Body of pancreas (tissue), 4 donors: ENCODE measurements at regions not wholly inside any gene's neighbourhood (a gene's known extent, or its start where the extent isn't known, plus 50 kb on each side); places are given as distances from the start of the nearest gene placed in this dataset.

ENCODE experiments used
- POLR2A ChIP-seq, 3 donors: fragments of 450-650 bp; IDR thresholded peaks; one replicate each; pipeline ENCODE4 v1.6.1; 2016; ENCODE audit warnings: antibody characterized with exemption in 3 of 3, mild to moderate bottlenecking in 2 of 3
- TF ChIP-seq, protein P1 (sequence below), 7 experiments: fragments of 450-650 bp in 4 of 7; fragments of 200-600 bp in 3 of 7; sonication (generic) in 3 of 7; IDR thresholded peaks; one replicate each; pipeline ENCODE4 v1.5.1; 2016 to 2019; ENCODE audit warnings: antibody characterized with exemption in 7 of 7

DNA sequence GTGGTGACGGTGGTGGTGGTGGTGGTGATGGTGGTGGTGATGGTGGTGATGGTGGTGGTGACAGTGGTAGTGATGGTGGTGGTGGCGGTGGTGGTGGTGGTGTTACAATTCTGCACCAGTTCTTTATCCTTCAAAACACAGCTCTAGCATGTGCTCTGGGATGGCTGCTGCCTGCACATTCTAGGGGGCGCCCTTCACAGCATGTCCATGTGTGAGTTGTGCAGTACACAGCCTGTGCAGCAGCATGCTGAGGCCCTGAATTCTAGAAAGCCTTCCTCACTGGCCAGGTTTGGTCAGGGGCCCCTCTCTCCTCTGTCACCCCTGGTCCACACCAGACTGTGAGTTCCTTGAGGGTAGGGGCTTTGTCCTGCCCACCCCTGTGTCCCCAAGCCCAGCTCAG is 67.7 kb downstream of the MATN1 start:
- TF ChIP-seq, protein P1, sequence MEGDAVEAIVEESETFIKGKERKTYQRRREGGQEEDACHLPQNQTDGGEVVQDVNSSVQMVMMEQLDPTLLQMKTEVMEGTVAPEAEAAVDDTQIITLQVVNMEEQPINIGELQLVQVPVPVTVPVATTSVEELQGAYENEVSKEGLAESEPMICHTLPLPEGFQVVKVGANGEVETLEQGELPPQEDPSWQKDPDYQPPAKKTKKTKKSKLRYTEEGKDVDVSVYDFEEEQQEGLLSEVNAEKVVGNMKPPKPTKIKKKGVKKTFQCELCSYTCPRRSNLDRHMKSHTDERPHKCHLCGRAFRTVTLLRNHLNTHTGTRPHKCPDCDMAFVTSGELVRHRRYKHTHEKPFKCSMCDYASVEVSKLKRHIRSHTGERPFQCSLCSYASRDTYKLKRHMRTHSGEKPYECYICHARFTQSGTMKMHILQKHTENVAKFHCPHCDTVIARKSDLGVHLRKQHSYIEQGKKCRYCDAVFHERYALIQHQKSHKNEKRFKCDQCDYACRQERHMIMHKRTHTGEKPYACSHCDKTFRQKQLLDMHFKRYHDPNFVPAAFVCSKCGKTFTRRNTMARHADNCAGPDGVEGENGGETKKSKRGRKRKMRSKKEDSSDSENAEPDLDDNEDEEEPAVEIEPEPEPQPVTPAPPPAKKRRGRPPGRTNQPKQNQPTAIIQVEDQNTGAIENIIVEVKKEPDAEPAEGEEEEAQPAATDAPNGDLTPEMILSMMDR (IDR thresholded peaks at IDR 0.05) = no peak
- no peak for TF ChIP-seq POLR2A (IDR thresholded peaks at IDR 0.05)
